OCI-LY7 (cell line): ENCODE measurements at regions not wholly inside any gene's neighbourhood (a gene's known extent, or its start where the extent isn't known, plus 50 kb on each side); places are given as distances from the start of the nearest gene placed in this dataset.

Experiments used
- BruUV-seq: library from RNA; stranded (reverse); fragments of 400-500 nt; replicated peaks from 2 replicates; lab custom pipeline; 2021; lab: Mats Ljungman, UMichigan
- CTCF ChIA-PET: fragments of 300-600 bp; sonication (Branson Sonifier 250); formaldehyde crosslinking; loops from one replicate; lab custom pipeline; 2022; ENCODE audit warnings: antibody characterized with exemption; ENCODE audit not compliant: unreplicated experiment; lab: Charles Lee
- POLR2A ChIA-PET: fragments of 300-600 bp; sonication (Branson Sonifier 250); formaldehyde crosslinking; loops from one replicate; lab custom pipeline; 2022; ENCODE audit warnings: antibody characterized with exemption; lab: Charles Lee
- DNase-seq: peaks from one replicate; pipeline ENCODE4 v3.0.0-alpha.2; 2015; ENCODE audit warnings: low spot score
- H2AFZ ChIP-seq: fragments of 200-600 bp; sonication (generic), shearing (Covaris generic); 2 replicates; pipeline ENCODE4 v1.6.1; 2014; ENCODE audit warnings: mild to moderate bottlenecking, antibody characterized with exemption, low read length, moderate library complexity
- H3K27ac ChIP-seq: fragments of 200-600 bp; sonication (generic); 2 replicates; pipeline ENCODE4 v1.5.1; 2014; ENCODE audit warnings: mixed run types, low read depth, mild to moderate bottlenecking, moderate library complexity, low read length, inconsistent platforms; ENCODE audit not compliant: poor library complexity, severe bottlenecking
- H3K36me3 ChIP-seq: fragments of 200-600 bp; sonication (generic); 2 replicates; pipeline ENCODE4 v1.6.1; 2014; ENCODE audit warnings: mild to moderate bottlenecking, antibody characterized with exemption, low read length, moderate library complexity, mixed read lengths; ENCODE audit not compliant: insufficient read depth
- H3K4me1 ChIP-seq: fragments of 200-600 bp; sonication (generic); 2 replicates; pipeline ENCODE4 v1.5.1; 2014; ENCODE audit warnings: mild to moderate bottlenecking, low read length; ENCODE audit not compliant: insufficient read depth, poor library complexity, severe bottlenecking
- H3K4me2 ChIP-seq: fragments of 200-600 bp; sonication (generic); 2 replicates; pipeline ENCODE4 v1.6.1; 2014; ENCODE audit warnings: mild to moderate bottlenecking, low read length
- H3K4me3 ChIP-seq: fragments of 200-600 bp; sonication (generic); 2 replicates; pipeline ENCODE4 v1.5.1; 2014; ENCODE audit warnings: mild to moderate bottlenecking, low read depth, low read length; ENCODE audit not compliant: poor library complexity, severe bottlenecking
- H3K79me2 ChIP-seq: fragments of 200-600 bp; sonication (generic); 2 replicates; pipeline ENCODE4 v1.6.1; 2016; ENCODE audit warnings: low read depth, mild to moderate bottlenecking, low read length, moderate library complexity, mixed read lengths; ENCODE audit not compliant: insufficient read depth
- H3K9me2 ChIP-seq: fragments of 200-600 bp; sonication (generic); 2 replicates; pipeline ENCODE4 v1.6.1; 2016; ENCODE audit warnings: mild to moderate bottlenecking, low read length, mixed read lengths; ENCODE audit not compliant: insufficient read depth
- H3K9me3 ChIP-seq: fragments of 200-600 bp; sonication (generic); 2 replicates; pipeline ENCODE4 v1.6.1; 2014; ENCODE audit warnings: mild to moderate bottlenecking, mixed run types, low read length, mixed read lengths
- H4K20me1 ChIP-seq: fragments of 200-600 bp; sonication (generic); 2 replicates; pipeline ENCODE4 v1.6.1; 2014; ENCODE audit warnings: mild to moderate bottlenecking, antibody characterized with exemption, low read length, moderate library complexity, mixed read lengths; ENCODE audit not compliant: insufficient read depth
- EZH2phosphoT487 ChIP-seq: fragments of 200-600 bp; sonication (generic); IDR thresholded peaks from 2 replicates; pipeline ENCODE4 v1.6.1; 2018; ENCODE audit warnings: low read depth, borderline replicate concordance, mild to moderate bottlenecking, mixed run types, antibody characterized with exemption, low read length, moderate library complexity, mixed read lengths
- intact Hi-C: fragments of 100-400 bp; cut with micrococcal nuclease; formaldehyde crosslinking; loops from one replicate; pipeline ENCODE4 v1.10.0; 2022; ENCODE audit not compliant: unreplicated experiment
- TF ChIP-seq, protein P1 (sequence below): fragments of 200-600 bp; sonication (generic); conservative IDR thresholded peaks from 2 replicates; pipeline ENCODE4 v1.5.1; 2014; ENCODE audit warnings: mild to moderate bottlenecking, antibody characterized with exemption, low read length, moderate library complexity, mixed read lengths

GRCh38 chr11:15774388-15774939 lies 581.9 kb downstream of the SOX6 start:
- no peak for TF ChIP-seq EZH2phosphoT487
- TF ChIP-seq, protein P1, sequence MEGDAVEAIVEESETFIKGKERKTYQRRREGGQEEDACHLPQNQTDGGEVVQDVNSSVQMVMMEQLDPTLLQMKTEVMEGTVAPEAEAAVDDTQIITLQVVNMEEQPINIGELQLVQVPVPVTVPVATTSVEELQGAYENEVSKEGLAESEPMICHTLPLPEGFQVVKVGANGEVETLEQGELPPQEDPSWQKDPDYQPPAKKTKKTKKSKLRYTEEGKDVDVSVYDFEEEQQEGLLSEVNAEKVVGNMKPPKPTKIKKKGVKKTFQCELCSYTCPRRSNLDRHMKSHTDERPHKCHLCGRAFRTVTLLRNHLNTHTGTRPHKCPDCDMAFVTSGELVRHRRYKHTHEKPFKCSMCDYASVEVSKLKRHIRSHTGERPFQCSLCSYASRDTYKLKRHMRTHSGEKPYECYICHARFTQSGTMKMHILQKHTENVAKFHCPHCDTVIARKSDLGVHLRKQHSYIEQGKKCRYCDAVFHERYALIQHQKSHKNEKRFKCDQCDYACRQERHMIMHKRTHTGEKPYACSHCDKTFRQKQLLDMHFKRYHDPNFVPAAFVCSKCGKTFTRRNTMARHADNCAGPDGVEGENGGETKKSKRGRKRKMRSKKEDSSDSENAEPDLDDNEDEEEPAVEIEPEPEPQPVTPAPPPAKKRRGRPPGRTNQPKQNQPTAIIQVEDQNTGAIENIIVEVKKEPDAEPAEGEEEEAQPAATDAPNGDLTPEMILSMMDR = no peak
- Histone ChIP-seq H3K4me1 (no peaks in the 10 kb centered on the region), H3K4me2 (no peak overlapping the region), H3K4me3 (no peak overlapping the region), H2AFZ (no peak overlapping the region), H3K9me2 (no peaks in the 10 kb centered on the region), H3K36me3 (no peaks in the 10 kb centered on the region), H3K27ac (no peak overlapping the region), H3K9me3 (no peaks in the 10 kb centered on the region), H3K79me2 (no peaks in the 10 kb centered on the region), H4K20me1 (no peaks in the 10 kb centered on the region)
- intact Hi-C loops = no loop called here
- DNase-seq = no peak
- no TSS peak for BruUV-seq
- POLR2A ChIA-PET = interaction anchor here (1.8 kb wide), 1 partner anchor 9 kb away, joined by 3 read pairs; no protein-coding TSS in a partner anchor
- CTCF ChIA-PET = no interaction called here

DNA sequence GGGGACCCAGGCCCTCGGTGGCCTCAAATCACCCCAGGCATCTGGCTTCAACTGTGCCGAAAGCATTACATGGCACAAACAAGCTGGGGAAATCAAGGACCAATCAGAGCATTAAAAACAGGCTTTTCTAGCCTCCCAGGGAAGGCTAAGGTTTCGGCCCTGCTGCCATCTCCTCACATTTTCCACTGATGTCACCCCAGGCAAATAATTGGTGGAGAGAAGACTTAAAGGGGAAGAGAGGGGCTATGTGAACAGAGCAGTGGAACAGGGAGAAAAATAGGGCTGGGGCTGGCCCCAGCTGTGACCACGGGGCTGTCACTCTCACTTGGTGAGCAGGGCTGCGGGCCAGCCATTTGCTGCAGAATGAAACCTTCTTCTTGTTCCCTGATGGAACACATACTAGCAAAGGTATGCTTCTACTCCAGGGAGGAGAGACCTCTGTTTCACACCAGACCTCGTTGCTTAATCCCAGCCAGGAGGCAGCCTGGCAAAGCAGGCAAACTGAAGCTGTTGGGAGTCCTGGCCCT lies 581.3 kb downstream of the SOX6 start:
- TF ChIP-seq, protein P1 = no peak
- TF ChIP-seq EZH2phosphoT487 = no peak
- intact Hi-C loops = no loop called here
- no peak overlapping the region for H2AFZ ChIP-seq
- no peak overlapping the region for H3K27ac ChIP-seq
- no peak for DNase-seq
- H3K4me1 ChIP-seq = no peaks in the 10 kb centered on the region
- no peak overlapping the region for H3K4me2 ChIP-seq
- no peak overlapping the region for H3K4me3 ChIP-seq
- CTCF ChIA-PET = interaction anchor here (0.5 to 0.6 kb wide), 2 partner anchors 413 to 1803 kb away, joined by 3 read pairs; no protein-coding TSS in a partner anchor
- H4K20me1 ChIP-seq = no peaks in the 10 kb centered on the region
- H3K9me3 ChIP-seq = no peaks in the 10 kb centered on the region
- no peaks in the 10 kb centered on the region for H3K79me2 ChIP-seq
- H3K9me2 ChIP-seq = no peaks in the 10 kb centered on the region
- no peaks in the 10 kb centered on the region for H3K36me3 ChIP-seq
- BruUV-seq = no TSS peak
- POLR2A ChIA-PET = no interaction called here

DNA sequence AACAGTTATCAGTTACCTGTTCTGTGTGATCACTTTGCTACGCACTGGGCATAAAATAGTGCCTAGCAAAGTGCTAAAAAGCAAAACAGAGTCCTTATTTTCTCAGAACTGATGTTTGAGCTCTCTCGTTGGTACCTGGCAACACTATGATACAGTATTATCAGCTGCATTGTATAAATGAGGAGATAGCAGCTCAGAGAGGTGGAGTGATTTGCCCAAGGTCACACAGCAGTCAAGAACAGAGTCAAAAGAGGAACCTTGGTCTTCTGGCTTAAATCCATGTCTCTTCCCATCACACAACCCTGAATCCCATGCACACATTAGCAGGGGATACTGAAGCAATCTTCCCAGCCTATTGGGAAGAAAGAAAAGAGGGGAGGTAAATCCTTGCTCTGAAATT lies 580.5 kb downstream of the SOX6 start:
- ChIA-PET POLR2A (interaction anchor here (1.3 kb wide), 1 partner anchor 43 kb away, joined by 3 read pairs; no protein-coding TSS in a partner anchor), CTCF (interaction anchor here (0.5 to 0.6 kb wide), 2 partner anchors 412 to 1804 kb away, joined by 3 read pairs; no protein-coding TSS in a partner anchor)
- no TSS peak for BruUV-seq
- no peak for DNase-seq
- intact Hi-C loops = no loop called here
- Histone ChIP-seq H3K36me3 (no peaks in the 10 kb centered on the region), H3K9me3 (no peaks in the 10 kb centered on the region), H3K27ac (no peak overlapping the region), H2AFZ (no peak overlapping the region), H4K20me1 (no peaks in the 10 kb centered on the region), H3K79me2 (no peaks in the 10 kb centered on the region), H3K4me3 (no peak overlapping the region), H3K4me2 (no peak overlapping the region), H3K9me2 (no peaks in the 10 kb centered on the region), H3K4me1 (no peaks in the 10 kb centered on the region)
- no peak for TF ChIP-seq EZH2phosphoT487
